ENCODE measurements at regions not wholly inside any gene's neighbourhood (a gene's known extent, or its start where the extent isn't known, plus 50 kb on each side); places are given as distances from the start of the nearest gene placed in this dataset.

DNA sequence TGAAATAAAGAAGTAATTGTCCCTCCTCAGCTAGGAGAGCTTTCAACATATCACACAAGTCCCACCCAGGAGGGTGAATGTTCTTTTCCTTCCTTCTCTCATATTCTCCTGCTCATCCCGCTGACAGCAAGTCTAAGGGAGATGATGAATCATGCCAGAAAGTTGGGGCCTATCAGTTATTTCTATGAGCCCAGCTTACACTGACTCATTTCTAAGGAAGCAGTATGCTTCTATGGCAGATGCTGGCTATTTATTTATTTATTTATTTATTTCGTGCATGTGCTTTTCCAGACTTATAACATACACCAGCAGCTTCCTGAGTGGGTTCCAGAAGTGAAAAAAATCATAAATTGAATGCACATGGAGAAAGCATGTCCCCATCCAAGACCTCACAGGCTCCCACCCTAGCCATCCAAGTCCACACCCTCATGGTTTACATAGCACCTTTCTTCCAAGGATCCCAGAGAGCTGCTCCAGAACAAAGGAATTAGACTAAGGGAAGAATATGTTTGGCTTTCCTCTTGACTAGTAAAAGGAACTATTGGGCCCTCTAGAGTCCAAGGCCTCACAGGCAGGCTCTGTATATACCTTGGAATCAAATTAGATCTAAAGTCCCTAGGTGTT is 1074.2 kb upstream of the ZEB2 start:
- peak; percentile 38 for DNase-seq

GRCh38 chr2:145593280-145593679 is 1073.4 kb upstream of the ZEB2 start:
- no peak for DNase-seq

GRCh38 chr2:145592361-145592760 is 1072.4 kb upstream of the ZEB2 start:
- no peak for DNase-seq

DNA sequence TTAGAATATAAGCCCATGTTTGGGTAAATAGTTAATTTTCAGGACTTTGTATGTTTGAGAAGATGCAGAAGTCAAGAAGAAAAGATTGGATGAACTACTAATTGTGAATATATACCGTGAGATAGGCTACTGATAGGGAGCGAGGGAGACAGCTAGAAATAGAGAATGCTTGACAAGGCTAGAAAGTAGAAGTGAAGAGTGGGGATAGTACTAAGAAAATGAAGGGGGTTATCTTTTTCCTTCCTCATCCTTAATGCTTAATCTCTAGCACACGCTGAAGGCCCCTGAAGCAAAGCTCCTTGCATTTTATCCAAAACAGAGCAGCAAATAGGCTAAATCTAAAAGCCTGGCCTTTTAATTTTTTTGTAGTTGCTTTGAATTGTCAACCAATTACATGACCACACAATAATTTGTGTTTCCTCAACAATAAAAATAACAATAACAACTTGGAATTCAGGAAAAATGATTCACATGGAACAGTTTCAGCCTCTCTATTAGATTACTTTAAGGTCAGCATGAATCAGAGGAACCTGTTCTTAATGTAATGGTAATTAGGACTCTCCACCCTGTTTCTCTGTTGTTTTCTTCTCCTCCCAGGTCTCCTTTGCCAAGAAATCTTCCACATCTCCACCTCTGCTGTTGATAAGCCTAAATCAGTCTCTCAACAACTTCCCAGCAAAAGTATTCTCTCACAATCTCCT is 1071.3 kb upstream of the ZEB2 start:
- DNase-seq: no peak

DNA sequence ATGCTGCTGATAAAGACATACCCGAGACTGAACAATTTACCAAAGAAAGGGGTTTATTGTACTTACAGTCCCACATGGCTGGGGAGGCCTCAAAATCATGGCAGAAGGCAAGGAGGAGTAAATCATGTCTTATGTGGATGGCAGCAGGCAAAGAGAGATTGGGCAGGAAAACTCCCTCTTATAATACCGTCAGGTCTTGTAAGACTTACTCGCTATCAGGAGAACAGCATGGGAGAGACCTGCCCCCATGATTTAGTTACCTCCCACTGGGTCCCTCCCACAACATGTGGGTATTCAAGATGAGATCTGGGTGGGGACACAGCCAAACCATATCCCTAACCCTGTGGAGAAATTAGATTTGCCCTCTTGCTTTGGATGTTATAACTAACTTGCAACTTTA is 1068.0 kb upstream of the ZEB2 start:
- no peak for DNase-seq

- no peak for DNase-seq
Observed at GRCh38 chr2:145584353-145584752, 1064.4 kb upstream of the ZEB2 start.

DNA sequence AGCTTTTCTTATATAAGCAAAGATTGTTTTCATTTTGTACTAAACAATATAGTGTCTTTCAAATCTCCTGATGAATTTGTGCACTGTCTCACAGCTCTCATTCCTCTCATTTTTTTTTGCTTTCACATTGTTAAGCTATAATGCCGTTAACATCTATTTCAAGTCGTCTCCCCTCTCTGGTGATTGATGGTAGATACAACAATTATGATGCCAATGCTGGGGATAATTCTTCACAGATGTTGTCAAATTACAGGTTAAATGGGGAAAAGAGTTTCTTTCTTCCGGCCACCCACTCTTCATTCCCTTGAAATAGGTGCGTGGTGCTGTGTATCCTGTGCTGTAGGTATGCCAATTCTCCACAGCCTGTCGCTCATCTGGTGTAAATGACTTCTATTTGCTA is 1053.7 kb upstream of the ZEB2 start:
- no peak for DNase-seq

DNA sequence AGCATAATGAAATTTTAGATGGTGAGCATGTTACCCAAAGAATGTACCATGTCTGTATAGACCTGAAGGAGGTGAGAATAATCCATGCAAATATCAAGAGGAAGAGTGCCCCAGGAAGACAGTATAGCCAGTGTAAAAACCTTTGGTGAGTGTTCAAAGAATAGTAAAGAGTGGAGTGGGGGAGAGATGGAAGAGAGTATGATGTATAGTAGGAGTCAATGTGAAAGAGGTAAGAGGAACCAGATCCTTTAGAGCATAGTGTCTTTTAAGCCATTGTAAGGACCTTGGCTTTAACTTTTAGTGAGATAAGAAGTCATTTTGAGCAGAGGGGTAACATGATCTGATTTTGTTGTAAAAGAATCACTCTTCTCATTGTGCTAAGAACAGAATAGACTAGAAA is 1052.3 kb upstream of the ZEB2 start:
- no peak for DNase-seq

DNA sequence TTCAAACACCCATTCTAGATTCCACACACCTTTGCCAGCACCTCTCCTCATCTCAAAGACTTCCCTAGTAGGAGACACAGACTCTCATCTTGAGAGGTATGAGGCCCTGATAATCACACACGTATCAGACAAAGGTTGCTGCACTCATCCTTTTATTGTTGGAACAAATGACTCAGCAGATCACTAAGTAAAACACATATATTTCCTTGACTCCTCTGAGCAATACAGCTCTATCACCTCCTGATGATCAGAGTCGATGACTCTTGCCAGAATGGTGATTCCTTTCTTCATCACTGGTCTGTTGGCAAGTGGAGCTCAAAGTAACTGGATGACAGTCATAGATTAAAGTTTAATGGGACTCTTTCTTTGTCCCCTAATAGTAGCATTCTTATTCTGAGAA is 1049.2 kb upstream of the ZEB2 start:
- DNase-seq: no peak

- peak; percentile 20 for DNase-seq
Observed at GRCh38 chr2:145563741-145564615, 1044.1 kb upstream of the ZEB2 start.

- no peak for DNase-seq
Observed at GRCh38 chr2:145561152-145561551, 1041.2 kb upstream of the ZEB2 start.

DNA sequence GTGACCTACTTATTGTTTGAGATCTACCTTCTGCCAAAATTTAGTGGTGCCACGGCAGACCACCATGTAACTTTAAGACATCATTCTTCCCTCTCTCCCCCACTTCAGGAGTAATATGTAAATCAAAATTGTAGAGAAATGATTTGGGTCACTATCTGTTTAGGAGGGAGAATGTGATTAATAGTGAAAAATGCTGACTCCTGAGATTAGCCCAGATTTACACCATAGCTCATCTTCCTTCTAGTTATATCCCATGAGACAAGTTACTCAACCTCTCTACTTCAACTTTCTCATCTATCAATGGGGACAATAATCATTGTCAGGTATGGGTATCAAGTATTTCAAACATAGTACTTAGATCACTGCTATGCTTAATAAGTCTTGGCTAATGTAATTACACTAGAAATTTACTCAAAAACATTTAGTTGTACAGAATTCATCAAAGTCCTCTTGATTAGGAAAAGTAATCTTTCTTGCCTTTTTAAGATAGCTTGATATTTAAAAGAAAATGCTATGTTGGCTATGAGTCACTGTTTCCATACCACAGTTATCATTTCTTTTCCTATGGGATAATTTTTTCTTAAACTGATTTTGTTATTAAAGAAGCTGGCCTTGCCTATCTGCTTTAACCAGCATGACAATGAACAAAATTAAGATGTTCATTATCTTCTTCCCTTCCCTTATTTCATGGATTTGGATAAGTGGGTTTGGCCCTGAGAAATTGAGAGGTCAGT is 1038.9 kb upstream of the ZEB2 start:
- DNase-seq: no peak

DNA sequence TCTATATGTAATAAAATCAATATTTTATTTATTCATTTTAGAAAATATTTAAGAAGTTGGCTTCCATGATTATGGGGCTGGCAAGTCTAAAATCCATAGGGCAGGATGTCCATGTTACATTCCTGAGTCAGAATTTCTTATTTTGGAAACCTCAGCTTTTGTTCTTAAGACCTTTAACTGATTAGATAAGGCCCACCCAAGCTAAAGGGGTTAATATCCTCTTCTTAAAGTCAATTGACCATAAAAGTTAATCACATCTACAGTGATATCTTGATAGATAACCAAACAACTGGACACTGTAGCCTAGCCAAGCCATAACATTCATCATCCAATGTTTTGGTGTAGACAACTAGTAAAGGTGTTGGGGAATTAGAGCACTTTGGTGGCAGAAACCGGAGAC is 1035.4 kb upstream of the ZEB2 start:
- no peak for DNase-seq

GRCh38 chr2:145551686-145552085 is 1031.8 kb upstream of the ZEB2 start:
- DNase-seq: no peak

DNA sequence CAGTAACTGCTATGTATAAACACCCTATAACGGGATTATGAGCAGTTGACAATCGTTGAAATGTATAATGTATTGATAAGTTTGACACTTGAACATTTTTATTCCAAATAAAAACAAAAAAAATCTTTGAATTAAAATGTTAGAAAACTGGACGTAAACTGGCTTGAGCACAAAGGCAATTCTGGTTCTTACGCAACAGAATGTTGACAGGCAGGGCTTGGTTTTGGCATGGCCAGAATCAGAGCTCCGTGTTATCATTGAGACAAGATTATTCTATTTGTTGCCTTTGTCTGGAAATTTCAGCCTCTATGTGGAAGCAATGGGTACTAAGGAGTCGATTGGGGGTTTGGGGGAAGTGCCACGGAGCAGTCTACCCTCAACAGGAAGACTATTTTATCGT is 1028.6 kb upstream of the ZEB2 start:
- DNase-seq: no peak

- DNase-seq: no peak
Observed at GRCh38 chr2:145547620-145548019, 1027.7 kb upstream of the ZEB2 start.

- DNase-seq: no peak
Observed at GRCh38 chr2:145546091-145546490, 1026.2 kb upstream of the ZEB2 start.

DNA sequence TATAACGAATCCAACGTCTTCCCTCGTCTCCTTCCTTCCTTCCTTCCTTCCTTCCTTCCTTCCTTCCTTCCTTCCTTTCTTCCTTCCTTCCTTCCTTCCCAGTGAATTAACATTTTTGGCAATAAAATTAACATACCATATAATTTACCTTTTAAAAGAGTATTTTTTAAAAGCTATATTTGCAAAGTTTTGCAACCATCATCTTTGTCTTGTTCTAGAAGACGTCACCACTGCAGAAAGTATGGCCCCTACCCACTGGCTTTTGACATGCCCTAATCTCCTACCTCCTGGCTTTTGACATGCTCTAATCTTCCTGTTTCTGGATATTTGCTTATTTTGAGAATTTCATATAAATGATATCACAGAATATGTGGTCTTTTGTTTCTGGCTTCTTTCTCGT is 1023.9 kb upstream of the ZEB2 start:
- no peak for DNase-seq

DNA sequence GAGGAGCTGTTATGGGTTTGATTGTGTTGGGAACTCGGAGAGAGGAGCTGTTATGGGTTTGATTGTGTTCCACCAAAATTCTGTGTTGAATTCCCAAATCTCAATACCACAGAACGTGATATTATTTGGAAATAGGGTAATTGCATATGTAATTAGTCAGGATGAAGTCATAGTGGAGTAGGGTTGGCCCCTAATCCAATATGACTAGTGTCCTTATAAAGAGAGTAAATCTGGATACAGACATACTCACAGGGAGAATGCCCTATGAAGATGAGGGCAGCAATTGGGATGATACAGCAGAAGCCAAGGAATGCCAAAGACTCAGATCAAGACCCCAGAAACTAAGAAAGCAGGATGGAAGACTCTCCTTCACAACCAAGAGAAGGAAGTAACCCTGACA is 1023.2 kb upstream of the ZEB2 start:
- DNase-seq: no peak

GRCh38 chr2:145541028-145541427 is 1021.1 kb upstream of the ZEB2 start:
- no peak for DNase-seq

- DNase-seq: no peak
Observed at GRCh38 chr2:145538661-145539350, 1018.9 kb upstream of the ZEB2 start.

GRCh38 chr2:145530653-145531052 is 1010.7 kb upstream of the ZEB2 start:
- no peak for DNase-seq

DNA sequence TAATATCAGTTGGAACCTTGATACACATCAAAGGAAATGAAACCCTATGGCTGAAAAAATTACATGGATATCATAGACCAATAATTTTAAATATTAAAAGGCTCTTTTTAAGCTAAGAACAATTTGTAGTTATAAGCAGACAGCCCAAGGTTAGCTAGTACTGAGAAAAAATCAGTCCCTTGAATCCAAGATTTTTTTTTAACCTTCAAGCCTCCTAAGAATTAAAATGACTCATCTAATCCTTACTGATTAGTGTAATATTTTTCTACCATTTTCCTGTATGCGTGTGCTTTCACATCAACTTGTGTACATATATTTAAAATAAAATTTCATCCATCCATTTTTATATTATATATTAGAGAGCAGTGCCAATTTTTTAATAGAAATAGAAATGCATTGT is 1004.9 kb upstream of the ZEB2 start:
- no peak for DNase-seq

Measured in femur (tissue), 1 donor.